MCF 10A (cell line): ENCODE measurements at regions not wholly inside any gene's neighbourhood (a gene's known extent, or its start where the extent isn't known, plus 50 kb on each side); places are given as distances from the start of the nearest gene placed in this dataset.

ENCODE experiments used
- BruUV-seq: library from RNA; stranded (reverse); fragments of 400-500 nt; replicated peaks from 2 replicates; lab custom pipeline; 2021; lab: Mats Ljungman, UMichigan
- CTCF ChIA-PET: fragments of 300-600 bp; sonication (Branson Sonifier 250); formaldehyde crosslinking; extraction: SDS; loops from one replicate; lab custom pipeline; 2021; ENCODE audit warnings: antibody characterized with exemption, inconsistent platforms; lab: Yijun Ruan, JAX
- POLR2A ChIA-PET: fragments of 300-600, 350-650 bp; sonication (Branson Sonifier 250); formaldehyde crosslinking; extraction: SDS; loops from one replicate; lab custom pipeline; 2020; ENCODE audit warnings: antibody characterized with exemption, inconsistent platforms; lab: Yijun Ruan, JAX
- DNase-seq: peaks from one replicate; pipeline ENCODE4 v3.0.0-alpha.2; 2018; ENCODE audit not compliant: unreplicated experiment
- H3K27ac Mint-ChIP-seq: one replicate; pipeline ENCODE4 v1.8.0; 2022; ENCODE audit warnings: mild to moderate bottlenecking, low read depth, mixed read lengths; ENCODE audit not compliant: unreplicated experiment
- H3K27me3 Mint-ChIP-seq: one replicate; pipeline ENCODE4 v1.8.0; 2022; ENCODE audit warnings: mixed read lengths; ENCODE audit not compliant: insufficient read depth, unreplicated experiment
- H3K36me3 Mint-ChIP-seq: one replicate; pipeline ENCODE4 v1.8.0; 2022; ENCODE audit warnings: mild to moderate bottlenecking, moderate library complexity, mixed read lengths; ENCODE audit not compliant: insufficient read depth, unreplicated experiment
- H3K4me1 Mint-ChIP-seq: one replicate; pipeline ENCODE4 v1.8.0; 2022; ENCODE audit warnings: mixed read lengths; ENCODE audit not compliant: insufficient read depth, unreplicated experiment
- H3K4me3 Mint-ChIP-seq: one replicate; pipeline ENCODE4 v1.8.0; 2022; ENCODE audit warnings: mild to moderate bottlenecking, moderate library complexity, mixed read lengths; ENCODE audit not compliant: unreplicated experiment
- H3K9me3 Mint-ChIP-seq: one replicate; pipeline ENCODE4 v1.8.0; 2022; ENCODE audit warnings: mixed read lengths; ENCODE audit not compliant: unreplicated experiment
- intact Hi-C: fragments of 100-400 bp; cut with micrococcal nuclease; formaldehyde crosslinking; loops from 2 replicates; pipeline ENCODE4 v1.14.1; 2022
- TF ChIP-seq, protein P1 (sequence below): fragments of 200-600 bp; IDR thresholded peaks from one replicate; pipeline ENCODE4 v1.8.0; 2022; ENCODE audit warnings: antibody characterized with exemption, mild to moderate bottlenecking; ENCODE audit not compliant: unreplicated experiment

DNA sequence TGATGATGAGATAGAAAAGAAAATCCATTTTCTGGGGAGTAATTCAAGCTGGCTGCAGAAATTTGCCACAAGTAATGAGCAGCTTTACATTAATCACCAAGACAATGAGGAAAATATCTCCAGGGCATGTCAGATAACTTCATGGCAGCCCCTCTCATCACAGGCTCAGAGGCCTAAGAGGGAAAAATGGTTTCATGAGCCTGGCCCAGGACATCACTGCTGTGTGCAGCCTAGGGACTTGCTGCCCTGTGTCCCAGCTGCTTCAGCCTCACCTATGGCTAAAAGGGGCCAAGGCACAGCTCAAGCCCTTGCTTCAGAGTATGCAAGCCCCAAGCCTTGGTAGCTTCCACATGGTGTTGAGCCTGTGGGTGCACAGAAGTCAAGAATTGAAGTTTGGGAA, 161.7 kb downstream of the OPA1 start:
- Mint-ChIP-seq H3K4me1 (no peaks in the 10 kb centered on the region), H3K27ac (no peak overlapping the region), H3K36me3 (no peaks in the 10 kb centered on the region), H3K9me3 (peaks cover 29% of the 10 kb centered on the region), H3K27me3 (peaks cover 14% of the 10 kb centered on the region), H3K4me3 (no peak overlapping the region)
- POLR2A ChIA-PET, result interaction anchor here (0.7 to 0.8 kb wide), 2 partner anchors 13 to 379 kb away, joined by 3 read pairs; no protein-coding TSS in a partner anchor
- CTCF ChIA-PET, result interaction anchor here (0.6 kb wide), 2 partner anchors 117 to 494 kb away, joined by 4 to 5 read pairs; no protein-coding TSS in a partner anchor
- intact Hi-C loops, result no loop called here
- DNase-seq, result no peak
- TF ChIP-seq, protein P1, sequence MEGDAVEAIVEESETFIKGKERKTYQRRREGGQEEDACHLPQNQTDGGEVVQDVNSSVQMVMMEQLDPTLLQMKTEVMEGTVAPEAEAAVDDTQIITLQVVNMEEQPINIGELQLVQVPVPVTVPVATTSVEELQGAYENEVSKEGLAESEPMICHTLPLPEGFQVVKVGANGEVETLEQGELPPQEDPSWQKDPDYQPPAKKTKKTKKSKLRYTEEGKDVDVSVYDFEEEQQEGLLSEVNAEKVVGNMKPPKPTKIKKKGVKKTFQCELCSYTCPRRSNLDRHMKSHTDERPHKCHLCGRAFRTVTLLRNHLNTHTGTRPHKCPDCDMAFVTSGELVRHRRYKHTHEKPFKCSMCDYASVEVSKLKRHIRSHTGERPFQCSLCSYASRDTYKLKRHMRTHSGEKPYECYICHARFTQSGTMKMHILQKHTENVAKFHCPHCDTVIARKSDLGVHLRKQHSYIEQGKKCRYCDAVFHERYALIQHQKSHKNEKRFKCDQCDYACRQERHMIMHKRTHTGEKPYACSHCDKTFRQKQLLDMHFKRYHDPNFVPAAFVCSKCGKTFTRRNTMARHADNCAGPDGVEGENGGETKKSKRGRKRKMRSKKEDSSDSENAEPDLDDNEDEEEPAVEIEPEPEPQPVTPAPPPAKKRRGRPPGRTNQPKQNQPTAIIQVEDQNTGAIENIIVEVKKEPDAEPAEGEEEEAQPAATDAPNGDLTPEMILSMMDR, result no peak
- BruUV-seq, result no TSS peak

DNA sequence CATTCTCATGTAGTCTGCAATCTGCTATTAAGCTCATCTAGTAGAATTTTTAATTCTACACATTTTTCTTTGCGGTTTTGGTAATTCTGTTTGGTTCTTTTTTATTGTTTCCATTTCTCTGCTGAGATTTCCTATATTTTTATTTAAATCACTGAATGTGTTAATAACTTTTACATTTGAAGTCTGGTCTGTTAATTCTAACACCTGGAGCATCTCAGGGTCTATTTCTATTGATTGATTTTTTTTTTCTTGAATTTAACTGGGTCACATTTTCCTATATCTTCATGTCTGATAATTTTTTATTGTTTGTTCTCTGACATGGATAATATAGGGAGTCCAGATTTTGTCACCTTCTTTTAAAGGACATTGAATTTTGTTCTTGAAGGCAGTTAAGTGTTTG, 163.5 kb downstream of the OPA1 start:
- ChIA-PET CTCF (no interaction called here), POLR2A (no interaction called here)
- DNase-seq, result no peak
- no TSS peak for BruUV-seq
- intact Hi-C loops, result no loop called here
- TF ChIP-seq, protein P1, result no peak
- Mint-ChIP-seq H3K4me1 (no peaks in the 10 kb centered on the region), H3K9me3 (peaks cover 29% of the 10 kb centered on the region), H3K4me3 (no peak overlapping the region), H3K27ac (no peak overlapping the region), H3K36me3 (no peaks in the 10 kb centered on the region), H3K27me3 (peaks cover 14% of the 10 kb centered on the region)

DNA sequence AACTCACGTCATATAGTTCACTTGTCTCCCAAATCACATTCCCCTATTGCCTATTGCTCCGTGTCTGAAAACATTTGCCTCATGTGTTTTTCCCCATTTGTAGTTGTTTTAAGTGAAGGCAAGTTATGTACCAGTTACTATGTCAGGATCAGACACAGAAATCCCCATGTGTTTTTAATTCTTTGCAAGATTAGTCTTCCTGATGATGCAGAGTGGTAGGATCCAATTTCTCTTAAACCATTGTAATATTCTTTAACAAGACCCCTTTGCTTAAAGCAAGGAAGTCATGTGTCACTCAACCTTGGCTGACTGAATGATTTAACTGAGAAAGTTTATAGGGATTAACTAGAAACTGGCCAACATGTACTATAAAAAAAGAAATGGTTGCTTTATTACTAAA, 164.4 kb downstream of the OPA1 start:
- H3K4me1 Mint-ChIP-seq, result no peaks in the 10 kb centered on the region
- H3K4me3 Mint-ChIP-seq, result no peak overlapping the region
- H3K9me3 Mint-ChIP-seq, result peaks cover 29% of the 10 kb centered on the region
- DNase-seq, result no peak
- TF ChIP-seq, protein P1, result no peak
- no TSS peak for BruUV-seq
- H3K36me3 Mint-ChIP-seq, result no peaks in the 10 kb centered on the region
- intact Hi-C loops, result no loop called here
- ChIA-PET POLR2A (no interaction called here), CTCF (interaction anchor here (0.6 kb wide), 1 partner anchor 701 kb away, joined by 3 read pairs; no protein-coding TSS in a partner anchor)
- H3K27ac Mint-ChIP-seq, result no peak overlapping the region
- H3K27me3 Mint-ChIP-seq, result peaks cover 6% of the 10 kb centered on the region

DNA sequence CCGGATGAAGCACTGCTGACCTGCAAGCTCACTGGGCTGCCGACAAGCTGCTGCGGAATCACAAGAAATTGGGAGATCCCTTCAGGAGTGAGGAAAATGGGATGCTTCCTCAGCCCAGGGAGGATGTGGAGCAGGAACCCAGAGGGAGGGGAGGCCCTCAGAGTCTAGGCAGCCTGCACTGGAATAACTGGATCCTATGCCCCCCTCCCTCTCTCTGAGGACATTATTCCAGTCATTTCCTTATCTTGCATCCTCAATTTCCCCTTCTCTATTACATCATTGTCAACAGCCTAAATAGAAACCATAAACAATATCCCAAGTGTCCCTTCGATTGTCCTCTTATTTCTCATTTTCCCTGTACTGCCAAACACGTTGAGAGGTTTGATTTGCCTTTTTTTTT, 169.0 kb downstream of the OPA1 start:
- no TSS peak for BruUV-seq
- Mint-ChIP-seq H3K4me3 (no peak overlapping the region), H3K9me3 (peaks cover 17% of the 10 kb centered on the region), H3K27me3 (peaks cover 13% of the 10 kb centered on the region), H3K36me3 (no peaks in the 10 kb centered on the region), H3K27ac (no peak overlapping the region), H3K4me1 (no peaks in the 10 kb centered on the region)
- TF ChIP-seq, protein P1, result no peak
- ChIA-PET POLR2A (no interaction called here), CTCF (interaction anchor here (0.7 kb wide), 1 partner anchor 96 kb away, joined by 3 read pairs; no protein-coding TSS in a partner anchor)
- DNase-seq, result no peak
- intact Hi-C loops, result no loop called here
